OCI-LY3 (cell line): ENCODE measurements at regions not wholly inside any gene's neighbourhood (a gene's known extent, or its start where the extent isn't known, plus 50 kb on each side); places are given as distances from the start of the nearest gene placed in this dataset.

Source experiments
- CTCF ChIP-seq: fragments of 200-600, 300-600 bp; sonication (generic); IDR thresholded peaks from 2 replicates; pipeline ENCODE4 v1.5.1; 2014; ENCODE audit warnings: antibody characterized with exemption, low read length, low read depth
- EZH2phosphoT487 ChIP-seq: fragments of 200-600 bp; shearing (Covaris generic); IDR thresholded peaks from 2 replicates; pipeline ENCODE4 v1.6.1; 2018; ENCODE audit warnings: antibody characterized with exemption, mixed run types, low read depth

DNA sequence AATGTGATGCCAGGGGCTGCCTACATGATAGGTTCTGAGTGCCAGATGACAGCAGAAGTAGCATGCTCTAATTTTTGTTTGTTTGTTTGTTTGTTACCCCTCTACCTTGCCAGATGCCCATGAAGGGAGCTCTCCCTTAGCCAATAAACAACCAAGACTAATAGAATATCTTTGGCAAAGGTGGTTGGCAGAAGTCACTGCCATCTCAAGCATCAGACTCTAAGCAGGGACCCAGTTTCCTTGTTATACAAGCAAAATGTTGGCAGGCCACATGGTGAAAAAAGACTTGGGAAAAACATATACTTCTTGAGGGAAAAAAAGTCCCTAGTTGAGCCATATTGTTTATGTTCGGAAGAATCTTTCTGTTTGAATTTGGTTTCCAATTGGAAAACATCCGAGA lies 609.0 kb upstream of the CFAP20DC start:
- TF ChIP-seq CTCF (no peak), EZH2phosphoT487 (no peak)
